Effector memory CD4-positive, alpha-beta T cell (primary cell): ENCODE measurements at regions not wholly inside any gene's neighbourhood (a gene's known extent, or its start where the extent isn't known, plus 50 kb on each side); places are given as distances from the start of the nearest gene placed in this dataset.

Experiments
- DNase-seq, 3 donors: peaks; one replicate each; pipeline ENCODE4 v3.0.0-alpha.2; 2020
- H3K27ac ChIP-seq: 2 replicates; pipeline ENCODE4 v1.7.0; 2013; ENCODE audit warnings: mild to moderate bottlenecking, low read length, moderate library complexity; ENCODE audit not compliant: insufficient read depth, poor library complexity, severe bottlenecking
- H3K27me3 ChIP-seq: replicated peaks from 2 replicates; pipeline ENCODE4 v1.7.0; 2013; ENCODE audit warnings: mild to moderate bottlenecking, low read length; ENCODE audit not compliant: insufficient read depth, control insufficient read depth, poor library complexity, severe bottlenecking
- H3K36me3 ChIP-seq: 2 replicates; pipeline ENCODE4 v1.7.0; 2013; ENCODE audit warnings: mild to moderate bottlenecking, low read length, moderate library complexity; ENCODE audit not compliant: control insufficient read depth, insufficient read depth
- H3K4me1 ChIP-seq: 2 replicates; pipeline ENCODE4 v1.7.0; 2013; ENCODE audit warnings: low read length, mild to moderate bottlenecking; ENCODE audit not compliant: control insufficient read depth, insufficient read depth, poor library complexity, severe bottlenecking
- H3K4me3 ChIP-seq: 2 replicates; pipeline ENCODE4 v1.7.0; 2013; ENCODE audit warnings: low read length, low read depth, mild to moderate bottlenecking; ENCODE audit not compliant: insufficient read depth, poor library complexity, severe bottlenecking
- H3K9me3 ChIP-seq: 2 replicates; pipeline ENCODE4 v1.7.0; 2013; ENCODE audit warnings: mild to moderate bottlenecking, low read length, moderate library complexity; ENCODE audit not compliant: control insufficient read depth

GRCh38 chr4:58776627-58777026 is 1666.4 kb upstream of the IGFBP7 start:
- Histone ChIP-seq H3K9me3 (no peaks in the 10 kb centered on the region), H3K36me3 (no peaks in the 10 kb centered on the region), H3K27ac (no peak overlapping the region), H3K27me3 (no peaks in the 10 kb centered on the region), H3K4me1 (no peaks in the 10 kb centered on the region), H3K4me3 (no peak overlapping the region)
- DNase-seq, result no peak

GRCh38 chr4:58767598-58767997 is 1657.4 kb upstream of the IGFBP7 start:
- no peaks in the 10 kb centered on the region for H3K9me3 ChIP-seq
- no peak for DNase-seq
- no peaks in the 10 kb centered on the region for H3K27me3 ChIP-seq
- no peaks in the 10 kb centered on the region for H3K36me3 ChIP-seq
- H3K4me3 ChIP-seq, result no peak overlapping the region
- H3K27ac ChIP-seq, result no peak overlapping the region
- H3K4me1 ChIP-seq, result no peaks in the 10 kb centered on the region

GRCh38 chr4:58766763-58767162 is 1656.6 kb upstream of the IGFBP7 start:
- H3K27me3 ChIP-seq, result no peaks in the 10 kb centered on the region
- no peaks in the 10 kb centered on the region for H3K36me3 ChIP-seq
- no peak overlapping the region for H3K27ac ChIP-seq
- no peaks in the 10 kb centered on the region for H3K4me1 ChIP-seq
- H3K4me3 ChIP-seq, result no peak overlapping the region
- no peaks in the 10 kb centered on the region for H3K9me3 ChIP-seq
- no peak for DNase-seq

- Histone ChIP-seq H3K4me3 (no peak overlapping the region), H3K4me1 (no peaks in the 10 kb centered on the region), H3K9me3 (no peaks in the 10 kb centered on the region), H3K27me3 (no peaks in the 10 kb centered on the region), H3K27ac (no peak overlapping the region), H3K36me3 (no peaks in the 10 kb centered on the region)
- DNase-seq, result no peak
Measured at GRCh38 chr4:58761563-58761962, 1651.4 kb upstream of the IGFBP7 start.

- H3K4me1 ChIP-seq, result no peaks in the 10 kb centered on the region
- no peaks in the 10 kb centered on the region for H3K36me3 ChIP-seq
- no peak overlapping the region for H3K4me3 ChIP-seq
- H3K27ac ChIP-seq, result no peak overlapping the region
- DNase-seq, result no peak
- no peaks in the 10 kb centered on the region for H3K27me3 ChIP-seq
- H3K9me3 ChIP-seq, result no peaks in the 10 kb centered on the region
Measured at GRCh38 chr4:58760737-58761136, 1650.6 kb upstream of the IGFBP7 start.

GRCh38 chr4:58760100-58760499 is 1649.9 kb upstream of the IGFBP7 start:
- Histone ChIP-seq H3K9me3 (no peaks in the 10 kb centered on the region), H3K27ac (no peak overlapping the region), H3K4me1 (no peaks in the 10 kb centered on the region), H3K27me3 (no peaks in the 10 kb centered on the region), H3K4me3 (no peak overlapping the region), H3K36me3 (no peaks in the 10 kb centered on the region)
- no peak for DNase-seq

- no peak overlapping the region for H3K4me3 ChIP-seq
- DNase-seq, result no peak
- H3K27me3 ChIP-seq, result no peaks in the 10 kb centered on the region
- no peaks in the 10 kb centered on the region for H3K4me1 ChIP-seq
- no peaks in the 10 kb centered on the region for H3K9me3 ChIP-seq
- H3K36me3 ChIP-seq, result no peaks in the 10 kb centered on the region
- no peak overlapping the region for H3K27ac ChIP-seq
Measured at GRCh38 chr4:58749206-58749605, 1639.0 kb upstream of the IGFBP7 start.

- H3K27ac ChIP-seq, result no peak overlapping the region
- no peaks in the 10 kb centered on the region for H3K4me1 ChIP-seq
- no peak for DNase-seq
- no peaks in the 10 kb centered on the region for H3K36me3 ChIP-seq
- no peaks in the 10 kb centered on the region for H3K9me3 ChIP-seq
- H3K4me3 ChIP-seq, result no peak overlapping the region
- no peaks in the 10 kb centered on the region for H3K27me3 ChIP-seq
Measured at GRCh38 chr4:58740897-58741296, 1630.7 kb upstream of the IGFBP7 start.

GRCh38 chr4:58739275-58739674 is 1629.1 kb upstream of the IGFBP7 start:
- H3K9me3 ChIP-seq, result no peaks in the 10 kb centered on the region
- H3K27me3 ChIP-seq, result no peaks in the 10 kb centered on the region
- no peaks in the 10 kb centered on the region for H3K36me3 ChIP-seq
- no peak overlapping the region for H3K27ac ChIP-seq
- no peak overlapping the region for H3K4me3 ChIP-seq
- DNase-seq, result no peak
- H3K4me1 ChIP-seq, result no peaks in the 10 kb centered on the region

- DNase-seq, result no peak
- Histone ChIP-seq H3K27ac (no peak overlapping the region), H3K9me3 (no peaks in the 10 kb centered on the region), H3K36me3 (no peaks in the 10 kb centered on the region), H3K27me3 (no peaks in the 10 kb centered on the region), H3K4me1 (no peaks in the 10 kb centered on the region), H3K4me3 (no peak overlapping the region)
Measured at GRCh38 chr4:58738375-58738774, 1628.2 kb upstream of the IGFBP7 start.
